Bronchial epithelial cell (primary cell): ENCODE measurements at regions not wholly inside any gene's neighbourhood (a gene's known extent, or its start where the extent isn't known, plus 50 kb on each side); places are given as distances from the start of the nearest gene placed in this dataset.

ENCODE experiments used
- DNase-seq: peaks from one replicate; pipeline ENCODE4 v3.0.0-alpha.2; 2010; ENCODE audit warnings: low read depth
- FAIRE-seq: peaks from 2 replicates; lab custom pipeline; 2011; peaks lifted over from hg19 to GRCh38; lab: Jason Lieb, UNC
- H3K27me3 ChIP-seq: 2 replicates; pipeline ENCODE4 v1.5.1; 2011; ENCODE audit warnings: low read length; ENCODE audit not compliant: control insufficient read depth, insufficient read depth
- H3K36me3 ChIP-seq: 2 replicates; pipeline ENCODE4 v1.5.1; 2011; ENCODE audit warnings: low read length; ENCODE audit not compliant: control insufficient read depth, insufficient read depth
- H3K4me3 ChIP-seq: 2 replicates; pipeline ENCODE4 v1.5.1; 2011; ENCODE audit warnings: mild to moderate bottlenecking, low read depth, low read length, control low read depth
- CTCF ChIP-seq: IDR thresholded peaks from 2 replicates; pipeline ENCODE4 v1.5.1; 2011; ENCODE audit warnings: mild to moderate bottlenecking, moderate library complexity, low read length, control low read depth, inconsistent platforms; ENCODE audit not compliant: insufficient read depth, severe bottlenecking

- FAIRE-seq (no peak), DNase-seq (no peak)
- Histone ChIP-seq H3K4me3 (no peak overlapping the region), H3K36me3 (no peaks in the 10 kb centered on the region), H3K27me3 (no peaks in the 10 kb centered on the region)
- no peak for TF ChIP-seq CTCF
Observed at GRCh38 chr2:220300806-220301205, 673.4 kb downstream of the SLC4A3 start.

- no peak overlapping the region for H3K4me3 ChIP-seq
- no peak for FAIRE-seq
- H3K27me3 ChIP-seq, result no peaks in the 10 kb centered on the region
- no peaks in the 10 kb centered on the region for H3K36me3 ChIP-seq
- no peak for TF ChIP-seq CTCF
- no peak for DNase-seq
Observed at GRCh38 chr2:220302756-220303155, 675.3 kb downstream of the SLC4A3 start.

GRCh38 chr2:220309215-220309614, 681.8 kb downstream of the SLC4A3 start:
- Histone ChIP-seq H3K27me3 (no peaks in the 10 kb centered on the region), H3K4me3 (no peak overlapping the region), H3K36me3 (no peaks in the 10 kb centered on the region)
- no peak for TF ChIP-seq CTCF
- no peak for DNase-seq
- peak; percentile 40 for FAIRE-seq

GRCh38 chr2:220310451-220310861, 683.0 kb downstream of the SLC4A3 start:
- TF ChIP-seq CTCF, result no peak
- no peaks in the 10 kb centered on the region for H3K36me3 ChIP-seq
- no peak overlapping the region for H3K4me3 ChIP-seq
- DNase-seq (no peak), FAIRE-seq (no peak)
- no peaks in the 10 kb centered on the region for H3K27me3 ChIP-seq

GRCh38 chr2:220315098-220315823, 687.8 kb downstream of the SLC4A3 start:
- Histone ChIP-seq H3K4me3 (no peak overlapping the region), H3K27me3 (no peaks in the 10 kb centered on the region), H3K36me3 (no peaks in the 10 kb centered on the region)
- TF ChIP-seq CTCF, result no peak
- FAIRE-seq (no peak), DNase-seq (no peak)

GRCh38 chr2:220318037-220318436, 690.6 kb downstream of the SLC4A3 start:
- DNase-seq (no peak), FAIRE-seq (no peak)
- H3K36me3 ChIP-seq, result no peaks in the 10 kb centered on the region
- H3K4me3 ChIP-seq, result no peak overlapping the region
- H3K27me3 ChIP-seq, result no peaks in the 10 kb centered on the region
- no peak for TF ChIP-seq CTCF
